ENCODE measurements at regions not wholly inside any gene's neighbourhood (a gene's known extent, or its start where the extent isn't known, plus 50 kb on each side); places are given as distances from the start of the nearest gene placed in this dataset.

DNA sequence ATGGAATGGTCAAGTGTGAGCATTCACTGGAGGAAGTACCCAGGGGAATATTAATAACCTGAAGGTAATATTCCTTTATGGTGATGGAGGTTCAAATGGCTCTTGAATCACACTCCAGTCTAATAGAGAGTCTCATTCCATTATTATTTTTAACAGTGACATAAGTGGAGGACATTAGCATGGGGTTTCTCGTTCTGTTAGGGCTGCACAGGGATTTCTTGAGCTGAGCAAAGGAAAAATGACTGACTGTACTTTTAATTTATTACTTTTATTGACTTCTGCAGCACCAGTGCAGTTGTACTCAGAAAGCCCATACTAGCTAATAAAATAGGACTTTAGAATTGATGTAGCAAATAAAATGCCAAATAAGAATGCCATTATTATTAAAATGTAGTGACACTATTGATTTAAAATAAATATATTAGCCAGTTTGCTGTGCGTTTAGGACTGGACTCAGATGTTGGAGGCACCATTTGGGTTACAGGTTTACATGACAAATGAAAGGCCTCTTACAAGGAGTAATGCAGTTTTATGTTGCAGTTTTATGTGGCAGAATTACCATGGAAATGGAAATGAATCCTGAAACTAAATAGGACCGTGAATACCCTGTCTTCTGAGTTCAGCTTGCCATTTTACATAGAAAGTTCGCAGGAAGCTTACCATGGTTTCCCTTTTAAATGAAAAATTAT lies 705.1 kb upstream of the GRM7 start:
- TF ChIP-seq, protein P1, sequence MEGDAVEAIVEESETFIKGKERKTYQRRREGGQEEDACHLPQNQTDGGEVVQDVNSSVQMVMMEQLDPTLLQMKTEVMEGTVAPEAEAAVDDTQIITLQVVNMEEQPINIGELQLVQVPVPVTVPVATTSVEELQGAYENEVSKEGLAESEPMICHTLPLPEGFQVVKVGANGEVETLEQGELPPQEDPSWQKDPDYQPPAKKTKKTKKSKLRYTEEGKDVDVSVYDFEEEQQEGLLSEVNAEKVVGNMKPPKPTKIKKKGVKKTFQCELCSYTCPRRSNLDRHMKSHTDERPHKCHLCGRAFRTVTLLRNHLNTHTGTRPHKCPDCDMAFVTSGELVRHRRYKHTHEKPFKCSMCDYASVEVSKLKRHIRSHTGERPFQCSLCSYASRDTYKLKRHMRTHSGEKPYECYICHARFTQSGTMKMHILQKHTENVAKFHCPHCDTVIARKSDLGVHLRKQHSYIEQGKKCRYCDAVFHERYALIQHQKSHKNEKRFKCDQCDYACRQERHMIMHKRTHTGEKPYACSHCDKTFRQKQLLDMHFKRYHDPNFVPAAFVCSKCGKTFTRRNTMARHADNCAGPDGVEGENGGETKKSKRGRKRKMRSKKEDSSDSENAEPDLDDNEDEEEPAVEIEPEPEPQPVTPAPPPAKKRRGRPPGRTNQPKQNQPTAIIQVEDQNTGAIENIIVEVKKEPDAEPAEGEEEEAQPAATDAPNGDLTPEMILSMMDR (IDR thresholded peaks at IDR 0.05; ENCODE audit: low read length, missing control alignments): no peak
- DNase-seq (ENCODE audit: low read depth): no peak
- no peak overlapping the region for H3K4me3 ChIP-seq (replicated peaks; ENCODE audit: low read depth, low read length)

DNA sequence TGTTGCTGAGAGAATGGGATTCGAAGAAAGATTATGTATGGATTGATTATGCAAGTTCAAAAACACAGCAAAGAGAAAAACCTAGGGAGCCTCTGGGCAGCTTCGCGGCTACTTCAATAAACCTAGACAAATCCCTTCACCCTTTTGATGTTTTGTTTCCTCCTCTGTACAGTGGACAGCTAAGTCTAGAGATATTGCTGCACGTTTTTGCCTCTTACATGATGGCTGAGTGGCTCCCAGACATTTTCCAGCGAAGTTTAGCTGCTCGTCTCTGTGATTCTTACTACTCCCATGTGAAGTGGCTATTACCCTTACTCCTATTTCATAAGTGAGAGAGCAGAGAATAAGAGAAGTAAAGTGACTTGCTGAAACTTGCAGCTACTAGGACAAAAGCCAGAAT lies 695.0 kb upstream of the GRM7 start:
- DNase-seq (ENCODE audit: low read depth): no peak
- H3K4me3 ChIP-seq (replicated peaks; ENCODE audit: low read depth, low read length): no peak overlapping the region
- TF ChIP-seq, protein P1 (IDR thresholded peaks at IDR 0.05; ENCODE audit: low read length, missing control alignments): no peak

DNA sequence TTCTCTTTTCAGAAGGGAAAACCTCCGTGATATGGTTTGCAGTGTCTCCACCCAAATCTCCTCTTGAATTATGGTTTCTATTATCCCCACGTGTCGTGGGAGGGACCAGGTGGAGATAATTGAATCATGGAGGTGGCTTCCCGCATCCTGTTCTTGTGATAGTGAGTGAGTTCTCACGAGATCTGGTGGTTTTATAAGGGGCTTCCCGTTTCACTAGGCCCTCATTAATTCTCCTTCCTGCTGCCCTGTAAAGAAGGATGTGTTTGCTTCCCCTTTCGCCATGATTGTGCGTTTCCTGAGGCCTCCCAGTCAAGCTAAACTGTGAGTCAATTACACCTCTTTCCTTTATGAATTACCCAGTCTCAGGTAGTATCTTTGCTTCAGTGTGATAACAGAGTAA lies 692.7 kb upstream of the GRM7 start:
- TF ChIP-seq, protein P1 (IDR thresholded peaks at IDR 0.05; ENCODE audit: low read length, missing control alignments): no peak
- no peak overlapping the region for H3K4me3 ChIP-seq (replicated peaks; ENCODE audit: low read depth, low read length)
- DNase-seq (ENCODE audit: low read depth): no peak

DNA sequence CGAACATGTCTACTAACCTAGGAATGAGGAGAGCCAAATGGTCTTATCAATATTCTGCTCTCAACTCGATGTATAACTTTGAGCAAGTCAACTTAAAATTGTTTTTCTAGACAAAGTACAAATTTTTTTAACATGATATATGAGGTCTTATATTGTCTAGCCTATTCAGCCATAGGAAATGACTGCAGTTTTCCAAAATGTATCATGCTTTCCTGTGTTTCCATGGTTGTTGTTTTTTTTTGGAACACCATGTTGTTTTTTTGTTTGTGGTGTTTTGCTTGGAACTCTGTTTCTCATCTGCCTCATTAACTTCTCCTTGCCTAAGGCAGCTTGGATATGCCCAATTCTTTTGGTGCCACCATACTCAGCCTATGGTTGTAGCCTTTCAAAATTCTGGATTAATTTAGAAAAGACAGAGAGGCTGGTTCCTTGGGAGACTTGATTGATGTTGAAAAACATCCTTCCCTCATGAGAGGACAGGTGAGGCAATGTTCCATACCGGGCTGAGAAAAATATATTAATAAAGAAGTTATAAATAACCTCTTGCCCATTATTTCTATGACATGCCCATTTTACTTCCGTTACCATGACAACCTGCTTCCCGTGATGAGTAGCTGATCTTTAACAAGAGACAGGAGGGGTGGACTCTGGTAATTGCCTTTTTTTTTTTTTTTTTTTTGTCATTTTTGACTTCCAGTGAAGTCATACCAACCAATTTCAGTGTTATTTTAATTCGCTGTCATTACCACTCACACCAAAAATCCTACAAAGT lies 687.9 kb upstream of the GRM7 start:
- H3K4me3 ChIP-seq (replicated peaks; ENCODE audit: low read depth, low read length): no peak overlapping the region
- DNase-seq (ENCODE audit: low read depth): no peak
- TF ChIP-seq, protein P1 (IDR thresholded peaks at IDR 0.05; ENCODE audit: low read length, missing control alignments): no peak

DNA sequence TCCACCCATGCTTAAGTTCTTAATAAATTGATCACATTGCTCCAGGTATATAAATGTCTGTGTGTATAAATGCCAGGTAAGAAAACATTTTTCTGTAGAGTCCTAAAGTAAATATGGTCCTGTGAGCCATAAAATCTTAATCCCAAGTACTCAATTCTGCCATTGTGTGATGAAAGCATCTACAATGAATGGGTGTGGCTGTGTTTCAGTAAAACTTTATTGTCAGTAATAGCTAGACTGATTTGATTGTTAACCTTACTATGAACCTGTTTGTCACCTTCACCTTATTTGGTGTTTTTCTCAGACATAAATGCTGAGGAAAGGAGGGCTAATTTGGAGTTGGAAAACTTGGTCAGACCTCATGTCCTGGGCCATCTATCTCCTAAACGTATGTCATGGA lies 683.5 kb upstream of the GRM7 start:
- H3K4me3 ChIP-seq (replicated peaks; ENCODE audit: low read depth, low read length): no peak overlapping the region
- no peak for DNase-seq (ENCODE audit: low read depth)
- TF ChIP-seq, protein P1 (IDR thresholded peaks at IDR 0.05; ENCODE audit: low read length, missing control alignments): no peak

DNA sequence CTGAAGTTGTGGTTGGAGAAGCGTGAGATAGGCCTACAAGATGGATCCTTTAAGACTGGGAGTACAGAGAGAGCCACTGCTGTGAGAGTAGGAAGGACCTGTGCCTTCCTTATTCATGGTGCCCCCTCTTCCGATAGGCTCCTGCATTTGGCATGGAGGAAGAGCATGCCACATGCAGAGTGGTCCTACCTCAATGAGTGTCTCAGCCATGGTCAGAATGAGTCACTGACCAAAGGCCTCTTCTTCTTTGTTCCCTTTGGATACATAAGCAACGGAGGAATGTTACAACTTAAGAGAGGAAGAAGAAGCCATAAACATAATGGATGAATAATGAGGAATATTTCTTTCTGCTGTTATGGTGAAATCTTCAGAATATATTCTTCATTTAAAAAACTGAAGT lies 681.2 kb upstream of the GRM7 start:
- TF ChIP-seq, protein P1 (IDR thresholded peaks at IDR 0.05; ENCODE audit: low read length, missing control alignments): no peak
- H3K4me3 ChIP-seq (replicated peaks; ENCODE audit: low read depth, low read length): no peak overlapping the region
- no peak for DNase-seq (ENCODE audit: low read depth)
